GM18507 (cell line): ENCODE measurements at regions not wholly inside any gene's neighbourhood (a gene's known extent, or its start where the extent isn't known, plus 50 kb on each side); places are given as distances from the start of the nearest gene placed in this dataset.

ENCODE experiments used
- DNase-seq: peaks from one replicate; pipeline ENCODE4 v3.0.0; 2011; ENCODE audit warnings: low read depth; ENCODE audit not compliant: insufficient read length; ENCODE audit errors: extremely low spot score
- FAIRE-seq: peaks from 2 replicates; lab custom pipeline; 2011; peaks lifted over from hg19 to GRCh38; lab: Jason Lieb, UNC

DNA sequence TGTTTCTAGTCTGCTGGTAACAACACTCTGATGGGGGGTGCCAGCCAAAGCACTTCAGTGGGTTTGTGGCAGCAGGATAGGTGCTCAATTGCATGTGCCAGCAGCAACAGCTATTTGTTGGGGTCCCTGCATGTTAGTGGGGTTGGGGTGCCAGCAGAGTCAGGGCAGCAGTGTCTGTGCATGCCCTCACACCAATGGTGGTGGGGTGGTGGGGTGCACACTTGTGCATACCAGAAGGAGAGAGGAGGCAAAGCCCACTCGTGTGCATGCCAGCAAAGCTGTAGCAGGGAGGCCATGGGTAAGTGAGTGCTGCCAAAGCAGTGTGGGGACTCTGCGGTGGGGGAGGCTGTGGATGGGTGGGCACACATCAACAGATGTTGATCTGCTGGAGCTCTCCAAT lies 232.2 kb downstream of the GABRG2 start:
- DNase-seq, result no peak
- no peak for FAIRE-seq

DNA sequence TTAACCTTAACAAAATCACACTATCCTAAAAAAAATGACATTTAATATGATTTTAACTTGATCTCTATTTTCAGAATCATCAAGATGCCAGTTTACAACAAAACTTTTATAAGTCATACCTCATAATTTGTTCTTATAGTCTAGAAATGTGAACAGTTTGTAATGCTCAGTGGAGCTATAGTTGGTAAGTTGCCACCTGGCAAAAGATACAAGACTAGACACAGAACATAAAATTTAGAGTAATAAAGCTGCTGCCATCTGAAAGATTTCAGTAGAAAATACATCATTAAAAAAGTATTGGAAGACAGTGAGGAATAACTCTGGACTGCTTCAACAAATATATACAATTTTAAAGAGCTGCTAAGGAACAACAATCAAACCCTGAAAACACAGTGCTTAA lies 233.8 kb downstream of the GABRG2 start:
- DNase-seq (no peak), FAIRE-seq (no peak)

DNA sequence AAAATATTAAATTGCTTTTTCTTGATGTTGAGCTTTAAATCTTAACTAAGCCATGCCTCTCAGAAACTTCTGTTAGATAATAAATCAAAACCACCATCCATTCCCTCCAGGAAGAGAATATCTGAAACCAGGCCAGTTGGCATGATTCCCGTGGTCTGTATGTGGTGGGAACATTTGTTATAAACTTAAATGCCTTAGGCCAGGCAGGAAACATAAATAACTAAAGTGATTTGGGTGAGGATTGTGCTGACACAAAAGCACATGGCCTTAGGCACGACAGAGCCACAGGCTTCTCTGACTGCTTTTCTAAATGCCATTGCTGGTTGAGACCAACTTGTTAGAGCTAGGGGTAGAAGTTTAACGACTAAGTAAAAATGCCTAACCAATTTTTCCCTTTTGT lies 255.9 kb downstream of the GABRG2 start:
- FAIRE-seq (no peak), DNase-seq (no peak)

DNA sequence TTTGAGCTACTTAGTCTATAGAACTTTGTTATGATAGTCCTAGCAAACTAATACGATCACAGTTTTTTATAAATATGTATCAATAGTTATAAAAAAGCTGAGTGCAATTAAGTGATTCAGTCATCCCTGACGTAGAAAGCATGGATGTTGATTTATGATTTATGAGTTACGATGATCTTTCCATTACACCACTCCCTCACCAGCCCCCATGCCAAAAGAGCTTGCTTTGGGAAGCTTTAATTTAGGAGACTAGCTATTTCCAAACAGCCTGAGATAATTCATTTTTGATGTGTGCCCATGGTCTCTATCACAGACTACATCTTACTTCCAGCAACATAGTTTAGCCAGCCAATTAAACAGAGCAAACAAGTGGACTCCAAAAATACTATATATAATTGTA lies 256.8 kb downstream of the GABRG2 start:
- FAIRE-seq (no peak), DNase-seq (no peak)

DNA sequence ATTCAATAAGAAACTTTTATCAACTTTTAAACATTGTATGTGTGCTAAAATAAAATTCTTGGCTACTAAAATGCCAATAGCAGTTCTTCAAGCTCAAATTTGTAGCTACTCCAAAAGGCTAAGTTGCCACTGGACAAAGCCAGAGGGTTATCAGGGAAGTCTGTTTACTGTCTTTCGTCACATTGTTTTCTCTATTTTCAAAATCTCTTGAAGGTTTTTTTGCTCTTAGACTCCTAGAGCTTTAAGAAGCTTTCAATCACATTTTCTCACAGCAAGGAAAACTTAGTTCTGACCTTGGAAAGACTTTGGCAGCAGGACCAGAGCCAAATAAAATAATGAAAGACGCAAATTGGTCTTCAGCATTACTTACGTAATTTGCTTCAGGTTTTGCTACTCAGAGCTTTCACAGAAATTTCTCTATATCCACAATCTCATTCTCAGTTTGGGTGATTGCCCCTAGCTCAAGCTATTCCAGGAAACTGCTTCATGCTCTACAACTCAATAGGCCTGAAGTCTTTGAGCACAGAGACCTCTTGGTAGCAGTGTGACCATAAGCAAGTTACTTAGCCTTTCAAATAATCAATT lies 257.7 kb downstream of the GABRG2 start:
- no peak for FAIRE-seq
- no peak for DNase-seq

DNA sequence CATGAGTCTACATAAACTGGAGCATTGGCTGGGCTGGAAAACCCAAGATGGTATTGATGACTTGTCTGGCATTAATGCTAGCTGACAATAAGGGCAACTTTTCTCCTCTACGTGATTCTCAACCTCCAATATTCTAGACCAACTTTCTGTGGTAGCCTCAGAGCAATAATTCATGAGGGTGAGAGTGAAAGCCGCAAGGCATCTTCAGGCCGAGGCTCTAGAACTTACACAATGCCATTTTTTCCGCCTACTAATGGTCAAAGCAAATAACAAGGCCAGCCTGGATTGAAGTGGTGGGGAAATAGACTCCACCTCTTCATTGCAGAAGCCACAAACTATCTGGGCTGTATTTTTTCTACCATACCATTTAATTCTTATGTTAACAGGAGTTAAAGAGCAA lies 267.4 kb downstream of the GABRG2 start:
- no peak for FAIRE-seq
- no peak for DNase-seq

DNA sequence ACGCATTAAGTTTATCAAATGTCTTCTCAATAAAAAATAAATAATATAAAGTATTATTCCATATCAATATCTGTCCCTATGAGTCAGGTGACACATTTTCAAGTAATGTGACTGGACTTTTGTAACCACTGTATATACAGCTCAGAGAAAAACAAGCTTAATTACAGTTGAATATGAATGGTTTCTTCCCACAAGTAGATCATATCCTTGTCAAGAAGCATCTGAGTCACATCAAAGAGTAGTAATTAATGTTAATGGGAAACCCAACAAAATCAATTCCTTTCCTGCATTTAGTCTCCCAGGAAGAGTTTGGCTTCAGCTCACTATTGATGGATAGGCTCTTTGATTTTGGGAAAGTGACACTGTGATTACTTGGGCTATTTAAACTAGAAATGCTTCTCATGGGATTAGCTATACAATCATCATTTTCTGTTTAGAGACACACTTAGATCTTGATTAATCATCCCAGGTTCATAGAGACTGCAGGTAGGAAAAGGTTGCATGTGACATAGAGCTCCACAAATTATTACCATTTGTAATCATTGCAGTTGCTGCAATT lies 292.9 kb downstream of the GABRG2 start:
- FAIRE-seq, result no peak
- DNase-seq, result no peak

DNA sequence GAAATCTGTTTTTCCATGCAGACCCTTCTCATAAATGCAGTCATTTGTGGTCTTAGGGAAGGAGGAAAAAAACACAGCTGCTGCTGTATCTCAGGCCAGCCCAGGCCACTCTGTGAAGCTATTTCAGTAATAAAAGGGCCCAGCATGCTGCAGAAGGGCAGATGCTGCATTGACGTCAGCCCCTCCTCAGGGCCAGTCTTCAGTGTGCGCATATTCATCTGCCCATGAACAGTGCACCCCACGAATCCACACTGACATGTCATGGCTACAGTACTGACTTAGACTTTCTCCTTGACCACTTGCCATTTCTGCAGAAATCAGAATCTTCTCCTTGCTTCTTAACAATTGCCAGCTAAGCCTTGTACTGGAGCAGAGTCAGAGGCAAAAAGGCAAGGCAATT lies 304.7 kb downstream of the GABRG2 start:
- DNase-seq, result no peak
- FAIRE-seq, result no peak

DNA sequence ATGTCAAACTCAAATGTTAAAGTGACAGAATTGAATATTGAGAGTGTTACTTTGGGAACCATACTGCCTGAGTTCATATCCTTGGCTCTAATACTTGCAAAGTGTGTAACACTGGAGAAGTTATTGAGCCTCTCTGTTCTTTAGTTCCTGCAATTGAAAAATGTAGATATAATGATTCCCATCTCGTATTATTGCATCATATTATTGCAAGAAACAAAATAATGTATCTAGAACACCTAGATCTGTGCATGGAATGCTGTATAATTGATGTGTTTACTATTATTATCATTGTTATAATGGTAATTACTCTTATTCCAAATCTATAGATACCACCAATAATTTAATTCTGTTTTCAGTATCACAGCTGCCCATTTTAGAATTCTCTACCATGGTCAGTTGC lies 310.3 kb downstream of the GABRG2 start:
- no peak for FAIRE-seq
- no peak for DNase-seq

DNA sequence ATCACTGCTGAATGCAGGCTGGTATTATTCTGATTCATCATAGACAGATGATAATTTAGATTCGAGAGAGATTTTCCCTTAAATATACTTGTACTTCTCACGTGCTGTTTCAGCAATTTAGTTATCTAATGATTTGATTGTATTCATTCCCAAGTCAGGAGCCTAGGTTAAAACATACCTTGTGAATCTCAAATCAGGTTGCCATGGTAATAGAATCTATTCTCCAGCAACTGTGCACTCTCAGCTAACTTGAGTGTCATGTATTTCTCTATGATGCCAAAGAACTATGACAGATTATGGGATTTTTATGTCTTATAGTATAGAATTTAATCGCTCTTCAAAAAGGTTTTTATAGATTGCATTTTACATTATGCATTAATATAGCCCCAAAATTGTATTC lies 315.3 kb downstream of the GABRG2 start:
- DNase-seq, result no peak
- FAIRE-seq, result no peak

DNA sequence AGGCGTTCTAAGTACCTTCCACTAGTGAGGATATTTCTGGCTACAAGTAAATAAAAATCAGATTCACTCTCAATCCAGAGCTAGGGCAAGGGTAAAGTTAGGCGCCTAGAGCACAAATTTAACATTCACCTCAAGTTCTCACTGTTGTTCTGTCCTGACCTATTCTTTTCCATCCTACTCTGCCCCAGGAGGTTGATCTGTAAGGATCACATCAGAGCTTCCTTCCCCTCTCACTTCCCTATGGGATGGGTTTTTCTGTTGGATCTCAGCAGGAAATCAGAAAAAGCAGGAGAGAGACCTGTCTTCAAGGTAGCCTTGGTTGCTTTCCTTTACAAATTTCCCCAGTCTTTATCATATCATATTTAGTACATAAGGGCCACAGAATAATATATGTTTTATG lies 316.7 kb downstream of the GABRG2 start:
- DNase-seq, result no peak

DNA sequence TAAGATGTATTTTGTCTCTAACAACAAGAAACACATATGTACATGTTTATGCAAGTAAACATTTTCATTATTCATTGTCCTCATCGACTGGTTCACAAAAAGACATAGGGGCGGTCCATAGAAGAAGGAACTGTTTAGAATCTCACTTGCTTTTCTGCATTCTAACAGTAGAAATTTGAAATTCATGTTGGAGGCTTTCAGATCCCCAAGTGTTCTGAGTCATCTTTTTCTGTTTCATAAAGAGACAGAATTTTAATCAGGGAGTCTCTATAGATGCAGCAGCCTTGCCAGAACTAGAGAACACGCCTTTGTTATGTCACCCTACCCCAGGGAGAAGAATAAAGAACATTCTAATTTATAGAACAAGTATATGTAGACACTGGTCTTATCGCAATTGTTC lies 324.3 kb downstream of the GABRG2 start:
- FAIRE-seq (no peak), DNase-seq (no peak)

More for the DNA sequence above, 316.7 kb downstream of the GABRG2 start:
- no peak for FAIRE-seq

DNA sequence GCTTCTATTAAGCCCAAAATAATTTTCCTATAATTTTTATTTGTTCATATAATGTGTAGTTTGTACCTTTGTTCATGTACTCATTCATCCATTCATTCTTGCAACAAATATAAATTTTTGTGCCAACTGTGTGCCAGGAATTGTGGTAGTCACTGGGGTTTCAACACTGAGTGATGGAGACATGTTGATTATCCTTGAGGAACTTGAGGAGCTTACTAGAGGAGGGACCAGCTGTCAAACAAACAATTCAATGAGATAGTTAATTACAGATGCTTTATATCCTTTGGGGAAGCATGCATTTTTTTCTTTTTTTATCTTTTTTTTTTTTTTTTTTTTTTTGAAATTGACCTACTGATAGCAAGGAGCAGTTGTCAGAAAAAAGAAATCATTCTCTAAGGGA lies 324.8 kb downstream of the GABRG2 start:
- DNase-seq (no peak), FAIRE-seq (no peak)

DNA sequence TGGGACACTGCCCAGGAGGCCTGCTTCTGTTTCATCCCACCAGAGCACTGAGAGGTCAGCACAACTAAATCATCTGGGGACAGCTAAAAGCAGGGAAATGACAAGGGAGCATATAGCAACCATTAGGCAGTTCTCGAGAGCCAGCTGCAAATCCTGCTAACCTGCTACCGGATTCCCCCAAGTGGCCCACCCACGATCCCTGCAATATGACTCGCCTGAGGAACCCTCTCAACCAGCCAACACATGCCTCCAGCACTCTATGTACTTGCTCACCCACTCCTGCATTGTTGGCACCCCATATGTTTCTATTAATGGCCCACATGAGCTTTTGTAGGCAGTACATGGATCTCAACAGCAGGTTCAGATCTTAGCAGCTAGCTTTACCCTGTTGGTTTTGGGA lies 326.0 kb downstream of the GABRG2 start:
- no peak for FAIRE-seq
- DNase-seq, result no peak

DNA sequence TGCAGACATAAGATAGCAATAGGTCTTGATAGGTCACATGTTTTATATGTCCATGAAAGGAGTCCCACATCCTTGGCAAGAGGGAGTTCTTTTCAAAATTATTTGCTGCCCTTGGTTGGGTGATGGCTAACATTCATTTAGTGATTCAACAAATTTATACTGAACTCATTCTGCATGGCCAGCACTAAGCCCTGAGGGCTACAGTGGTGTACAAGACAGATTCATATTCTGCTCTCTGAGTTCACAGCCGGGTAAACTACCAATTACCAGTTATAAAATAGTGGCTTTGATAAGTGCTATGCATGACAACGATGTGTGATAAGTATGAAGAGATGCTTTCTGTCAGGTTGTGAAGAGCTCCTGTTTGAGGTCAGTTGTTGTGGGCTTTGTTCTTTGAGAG lies 340.0 kb downstream of the GABRG2 start:
- DNase-seq, result no peak
- no peak for FAIRE-seq

DNA sequence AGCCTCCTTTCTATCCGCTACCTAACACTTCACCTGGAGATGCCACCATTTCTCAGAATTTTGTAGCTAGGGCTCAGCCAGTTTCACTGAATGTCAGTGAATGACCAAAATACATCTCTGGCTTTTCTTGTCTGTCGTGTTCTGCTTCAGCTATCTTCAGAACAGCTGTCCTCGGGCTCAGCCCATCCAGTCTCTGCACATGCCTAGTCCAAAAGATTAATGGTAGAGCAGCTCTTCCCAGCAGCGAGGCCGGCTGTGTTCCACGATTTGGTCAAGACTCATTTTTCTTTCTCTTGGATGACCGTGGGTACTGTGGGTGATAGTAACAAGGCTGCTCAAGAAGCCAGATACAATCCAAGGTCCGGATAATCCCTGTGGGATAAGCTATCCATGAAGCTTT lies 342.8 kb downstream of the GABRG2 start:
- FAIRE-seq (no peak), DNase-seq (no peak)

DNA sequence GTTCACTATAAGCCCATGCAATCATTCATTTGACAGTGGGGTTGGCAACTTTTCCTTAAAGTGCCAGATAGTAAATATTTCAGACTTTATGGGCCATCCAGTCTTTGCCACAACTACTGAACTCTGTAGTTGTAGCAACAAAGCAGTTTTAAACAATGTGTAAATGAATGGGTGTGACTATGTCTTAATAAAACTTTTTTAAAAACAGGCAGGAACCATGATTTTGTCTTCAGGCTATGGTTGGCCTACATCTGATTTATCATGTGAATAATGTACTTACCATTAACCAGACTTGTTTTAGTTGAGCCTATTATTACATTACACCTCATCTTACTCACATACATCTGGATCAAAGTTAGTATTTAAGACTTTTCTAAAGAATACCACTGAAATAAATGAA lies 361.6 kb downstream of the GABRG2 start:
- DNase-seq, result no peak
- FAIRE-seq, result no peak

DNA sequence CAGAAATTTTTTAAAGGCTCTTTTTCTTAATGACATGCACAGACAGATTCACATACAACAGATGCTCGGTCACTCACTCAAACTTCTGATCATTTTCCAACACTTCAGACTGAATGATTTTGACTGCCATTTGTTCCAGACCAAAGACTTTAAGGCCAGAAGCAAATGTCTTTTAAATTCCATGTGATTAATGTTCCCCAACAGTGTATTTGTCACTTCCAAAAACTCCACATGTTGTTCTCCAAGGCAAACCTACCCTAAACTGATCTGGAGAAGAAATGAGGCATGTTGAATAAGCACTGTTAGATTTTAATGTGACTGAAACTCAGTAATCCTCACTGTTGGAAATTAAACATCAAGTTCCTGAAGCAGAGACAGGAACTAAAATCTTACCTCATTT lies 366.7 kb downstream of the GABRG2 start:
- no peak for FAIRE-seq
- no peak for DNase-seq

DNA sequence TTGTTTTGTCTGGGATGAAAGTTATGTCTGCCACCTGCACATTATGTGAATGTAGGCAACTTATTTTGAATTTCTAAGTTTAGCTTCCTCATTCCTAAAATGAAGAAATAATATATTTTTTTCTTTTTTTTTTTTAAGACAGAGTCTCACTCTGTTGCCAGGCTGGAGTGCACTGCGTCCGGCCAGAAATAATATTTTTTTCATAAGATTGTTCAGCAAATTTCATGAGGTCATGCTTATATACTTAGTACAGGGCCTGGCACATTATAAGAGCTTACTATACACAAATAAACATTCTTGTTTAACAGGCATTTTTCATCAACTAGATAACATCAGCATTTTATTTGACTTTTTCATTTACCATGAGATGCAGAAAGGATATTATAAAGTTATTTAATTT lies 368.5 kb downstream of the GABRG2 start:
- DNase-seq (no peak), FAIRE-seq (no peak)

DNA sequence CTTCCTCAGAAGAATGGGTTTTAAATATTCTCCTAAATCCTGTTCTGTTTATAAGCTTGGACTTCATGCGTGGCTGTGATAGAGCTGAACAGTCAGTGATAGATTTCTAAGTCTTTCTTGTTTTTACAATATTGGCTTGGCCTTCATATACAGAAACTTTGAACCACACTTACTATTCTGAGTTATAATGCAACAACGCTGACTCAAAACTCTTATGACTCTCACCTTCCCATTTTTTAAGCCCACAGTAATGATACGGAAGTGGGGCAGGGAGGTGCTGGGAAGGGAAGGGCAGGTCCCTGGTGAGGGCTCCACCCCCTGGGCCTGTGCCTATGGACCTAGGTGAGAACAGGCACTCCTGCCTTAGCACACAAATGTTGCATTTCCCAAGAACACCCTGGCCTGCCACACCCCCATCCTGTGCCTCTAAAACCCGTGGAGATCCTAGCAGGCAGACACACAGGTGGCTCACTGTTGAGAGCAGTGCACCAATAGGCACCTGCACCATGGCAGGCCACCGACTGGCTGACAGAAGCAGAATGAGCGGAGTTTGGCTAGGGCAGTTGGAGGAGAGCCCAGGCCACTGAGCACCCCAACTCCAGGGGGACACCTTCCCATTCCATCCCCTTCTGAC lies 376.7 kb downstream of the GABRG2 start:
- DNase-seq (no peak), FAIRE-seq (no peak)

DNA sequence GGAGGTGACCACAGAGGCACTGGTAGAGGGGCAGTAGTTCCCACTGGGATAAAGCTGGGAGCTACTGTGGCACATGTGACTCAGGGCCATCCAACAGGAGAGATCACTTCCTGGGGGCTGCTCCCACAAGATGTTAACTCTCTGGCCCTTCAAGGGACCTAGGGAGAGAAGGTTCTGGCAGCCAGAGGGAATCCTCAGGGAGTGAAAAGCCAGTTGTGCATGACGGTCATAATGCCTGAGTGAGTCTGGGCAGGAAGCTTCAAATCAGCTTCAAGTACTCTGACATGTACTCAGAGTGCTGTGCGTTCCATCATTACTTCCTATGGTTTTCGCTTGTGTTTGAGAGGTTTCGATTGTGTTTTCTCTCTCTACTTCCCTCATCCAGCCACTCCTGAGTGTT lies 388.5 kb downstream of the GABRG2 start:
- FAIRE-seq, result no peak
- DNase-seq, result no peak

DNA sequence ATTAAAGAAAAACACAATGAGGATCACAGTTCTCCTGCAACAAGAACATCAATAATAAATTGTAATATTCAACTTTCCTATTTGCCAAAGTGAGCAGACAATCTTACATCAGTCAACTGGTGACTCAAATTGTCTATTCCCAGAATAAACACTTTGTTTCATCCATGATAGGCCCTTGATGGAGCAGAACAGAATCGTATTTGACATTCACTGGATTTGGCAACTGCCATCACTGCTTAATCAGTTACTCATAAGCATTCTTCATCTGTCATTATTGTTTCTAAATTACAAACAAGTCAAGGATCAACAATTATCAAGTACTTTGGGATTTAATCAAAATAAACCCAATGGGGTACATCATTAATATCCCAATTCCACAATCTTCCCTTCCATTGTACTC lies 398.4 kb downstream of the GABRG2 start:
- DNase-seq, result no peak
- FAIRE-seq, result no peak
